ENCODE measurements at regions not wholly inside any gene's neighbourhood (a gene's known extent, or its start where the extent isn't known, plus 50 kb on each side); places are given as distances from the start of the nearest gene placed in this dataset.
A peak's percentile ranks its signal among the peaks of the same experiment; 100 is the strongest.

- no peak overlapping the region for H3K4me3 ChIP-seq (ENCODE audit: low read length)
- no peak for TF ChIP-seq CTCF (conservative IDR thresholded peaks at IDR 0.05; ENCODE audit: low read depth, low read length)
- DNase-seq (ENCODE audit: low read depth): no peak
These were observed 587.2 kb upstream of the NXPH2 start for GRCh38 chr2:139367416-139367815.

GRCh38 chr2:139366681-139367080, 586.5 kb upstream of the NXPH2 start:
- TF ChIP-seq CTCF (conservative IDR thresholded peaks at IDR 0.05; ENCODE audit: low read depth, low read length): no peak
- no peak overlapping the region for H3K4me3 ChIP-seq (ENCODE audit: low read length)
- no peak for DNase-seq (ENCODE audit: low read depth)

GRCh38 chr2:139365189-139365588, 585.0 kb upstream of the NXPH2 start:
- no peak overlapping the region for H3K4me3 ChIP-seq (ENCODE audit: low read length)
- DNase-seq (ENCODE audit: low read depth): no peak

GRCh38 chr2:139360654-139361053, 580.5 kb upstream of the NXPH2 start:
- DNase-seq (ENCODE audit: low read depth): no peak
- no peak for TF ChIP-seq CTCF (conservative IDR thresholded peaks at IDR 0.05; ENCODE audit: low read depth, low read length)
- no peak overlapping the region for H3K4me3 ChIP-seq (ENCODE audit: low read length)

More at GRCh38 chr2:139365189-139365588, 585.0 kb upstream of the NXPH2 start:
- TF ChIP-seq CTCF (conservative IDR thresholded peaks at IDR 0.05; ENCODE audit: low read depth, low read length): no peak

- TF ChIP-seq CTCF (conservative IDR thresholded peaks at IDR 0.05; ENCODE audit: low read depth, low read length): no peak
- DNase-seq (ENCODE audit: low read depth): no peak
- no peak overlapping the region for H3K4me3 ChIP-seq (ENCODE audit: low read length)
These were observed 579.6 kb upstream of the NXPH2 start for GRCh38 chr2:139359818-139360217.

GRCh38 chr2:139357972-139358371, 577.8 kb upstream of the NXPH2 start:
- DNase-seq (ENCODE audit: low read depth): no peak
- TF ChIP-seq CTCF (conservative IDR thresholded peaks at IDR 0.05; ENCODE audit: low read depth, low read length): no peak
- no peak overlapping the region for H3K4me3 ChIP-seq (ENCODE audit: low read length)

- DNase-seq (ENCODE audit: low read depth): peak; percentile 2
- no peak for TF ChIP-seq CTCF (conservative IDR thresholded peaks at IDR 0.05; ENCODE audit: low read depth, low read length)
- no peak overlapping the region for H3K4me3 ChIP-seq (ENCODE audit: low read length)
These were observed 574.3 kb upstream of the NXPH2 start for GRCh38 chr2:139354518-139354917.

Data from retinal pigment epithelial cell (primary cell).